HepG2 (cell line): ENCODE measurements at regions not wholly inside any gene's neighbourhood (a gene's known extent, or its start where the extent isn't known, plus 50 kb on each side); places are given as distances from the start of the nearest gene placed in this dataset.

Source experiments
- ATAC-seq: fragments of 200-7000 bp; cut with Tn5 transposase; 3 replicates; pipeline ENCODE4 v1.9.1; 2020; ENCODE audit warnings: mild to moderate bottlenecking, moderate library complexity
- BruUV-seq: library from RNA; stranded (reverse); fragments of 400-500 nt; replicated peaks from 2 replicates; lab custom pipeline; 2021; lab: Mats Ljungman, UMichigan
- CTCF ChIA-PET: fragments of 300-600 bp; formaldehyde crosslinking; extraction: SDS; loops from one replicate; lab custom pipeline; 2021; ENCODE audit warnings: low total read pairs, inconsistent platforms, low intra/inter-chr PET ratio; lab: Yijun Ruan, JAX
- POLR2A ChIA-PET: fragments of 350-600 bp; sonication (Branson Sonifier 250); formaldehyde crosslinking; loops from one replicate; lab custom pipeline; 2020; ENCODE audit warnings: antibody characterized with exemption, inconsistent platforms; lab: Yijun Ruan, JAX
- DNase-seq: peaks from one replicate; pipeline ENCODE4 v3.0.0-alpha.2; 2015; ENCODE audit warnings: low spot score
- FAIRE-seq: peaks from 3 replicates; lab custom pipeline; 2011; peaks lifted over from hg19 to GRCh38; lab: Jason Lieb, UNC
- H2AFZ ChIP-seq: one replicate; pipeline ENCODE4 v1.6.1; 2011; ENCODE audit warnings: low read length, inconsistent platforms
- H3K27ac ChIP-seq: fragments of 300-600 bp; 3 replicates; pipeline ENCODE4 v1.8.0; 2011; ENCODE audit warnings: mixed run types, mild to moderate bottlenecking, mixed read lengths, low read length, inconsistent platforms; ENCODE audit not compliant: insufficient read depth; ENCODE audit errors: extremely low read length
- H3K27me3 ChIP-seq, 2 experiments: fragments of 200-600 bp in 1 of 2; 2 replicates in 1 of 2; 3 replicates in 1 of 2; pipeline versions ENCODE4 v1.6.0 to v1.8.0; 2011; ENCODE audit warnings: low read length in 2 of 2, mild to moderate bottlenecking in 2 of 2, moderate library complexity in 2 of 2, inconsistent platforms in 1 of 2; ENCODE audit not compliant: insufficient read depth in 2 of 2, control insufficient read depth in 1 of 2
- H3K36me3 ChIP-seq, 2 experiments: fragments of 200-600 bp in 1 of 2; replicated peaks in 1 of 2; 2 replicates in 1 of 2; 3 replicates in 1 of 2; pipeline versions ENCODE4 v1.5.1 to v1.8.0; 2011; ENCODE audit warnings: low read length in 2 of 2, inconsistent platforms in 1 of 2; ENCODE audit not compliant: insufficient read depth in 2 of 2, control insufficient read depth in 1 of 2
- H3K4me1 ChIP-seq: 2 replicates; pipeline ENCODE4 v1.5.1; 2012; ENCODE audit warnings: low read length, inconsistent platforms; ENCODE audit not compliant: insufficient read depth
- H3K4me2 ChIP-seq: 2 replicates; pipeline ENCODE4 v1.6.0; 2011; ENCODE audit warnings: low read depth, low read length, inconsistent platforms
- H3K4me3 ChIP-seq, 3 experiments: fragments of 200-600 bp in 1 of 3; sonication (generic), shearing (Covaris generic) in 1 of 3; replicated peaks in 1 of 3; 2 replicates each; pipeline ENCODE4 v1.5.1; 2011 to 2016; ENCODE audit warnings: low read length in 3 of 3, inconsistent platforms in 2 of 3, low read depth in 2 of 3, mild to moderate bottlenecking in 2 of 3, control low read depth in 1 of 3, mixed read lengths in 1 of 3; ENCODE audit not compliant: insufficient read depth in 1 of 3
- H3K79me2 ChIP-seq: one replicate; pipeline ENCODE4 v1.6.1; 2011; ENCODE audit warnings: low read length, inconsistent platforms; ENCODE audit not compliant: insufficient read depth
- H3K9ac ChIP-seq: 2 replicates; pipeline ENCODE4 v1.6.0; 2011; ENCODE audit warnings: mild to moderate bottlenecking, low read depth, low read length, inconsistent platforms; ENCODE audit not compliant: insufficient read depth
- H3K9me3 ChIP-seq: 2 replicates; pipeline ENCODE4 v1.5.1; 2012; ENCODE audit warnings: mild to moderate bottlenecking, low read length
- H4K20me1 ChIP-seq: 2 replicates; pipeline ENCODE4 v1.6.0; 2011; ENCODE audit warnings: inconsistent platforms, mild to moderate bottlenecking, low read length, moderate library complexity; ENCODE audit not compliant: insufficient read depth
- ASH2L ChIP-seq: fragments of 300-600, 200-600 bp; sonication (generic); IDR thresholded peaks from 2 replicates; pipeline ENCODE4 v1.7.0; 2017; ENCODE audit warnings: low read depth, mild to moderate bottlenecking, moderate library complexity, mixed read lengths, low read length; ENCODE audit not compliant: insufficient read length
- HMG20A ChIP-seq: IDR thresholded peaks from 2 replicates; pipeline ENCODE4 v1.6.1; 2016; ENCODE audit warnings: borderline replicate concordance
- MIER2 ChIP-seq: IDR thresholded peaks from 2 replicates; pipeline ENCODE4 v1.6.1; 2016; ENCODE audit warnings: missing biosample characterization, missing genetic modification reagents
- MTF2 ChIP-seq: sonication (generic); formaldehyde crosslinking; IDR thresholded peaks from 2 replicates; pipeline ENCODE4 v1.5.0; 2020; ENCODE audit warnings: missing genetic modification reagents, borderline replicate concordance
- MZF1 ChIP-seq: sonication (generic); formaldehyde crosslinking; IDR thresholded peaks from 2 replicates; pipeline ENCODE4 v1.8.1; 2023; ENCODE audit warnings: mild to moderate bottlenecking, missing genetic modification reagents, borderline replicate concordance
- NAIF1 ChIP-seq: sonication (generic); formaldehyde crosslinking; IDR thresholded peaks from 2 replicates; pipeline ENCODE4 v1.5.0; 2020; ENCODE audit warnings: mild to moderate bottlenecking, missing genetic modification reagents, borderline replicate concordance
- NFRKB ChIP-seq: fragments of 450-650 bp; IDR thresholded peaks from 2 replicates; pipeline ENCODE4 v1.6.1; 2017
- NR1H2 ChIP-seq: sonication (generic); formaldehyde crosslinking; IDR thresholded peaks from 2 replicates; pipeline ENCODE4 v1.8.1; 2022; ENCODE audit warnings: low read depth, missing genetic modification reagents, borderline replicate concordance
- ONECUT2 ChIP-seq: sonication (generic); formaldehyde crosslinking; IDR thresholded peaks from 2 replicates; pipeline ENCODE4 v1.4.0; 2020; ENCODE audit warnings: missing genetic modification reagents
- RFXANK ChIP-seq: IDR thresholded peaks from 2 replicates; pipeline ENCODE4 v1.6.1; 2016
- SRSF1 ChIP-seq: fragments of 200-400 bp; formaldehyde crosslinking; optimal IDR thresholded peaks from 2 replicates; pipeline ENCODE3; 2017; ENCODE audit warnings: mild to moderate bottlenecking, low read depth, low read length, moderate library complexity
- TEAD2 ChIP-seq: sonication (generic); formaldehyde crosslinking; IDR thresholded peaks from 2 replicates; pipeline ENCODE4 v1.9.0; 2021; ENCODE audit warnings: missing genetic modification reagents
- ZNF3 ChIP-seq: IDR thresholded peaks from 2 replicates; pipeline ENCODE4 v1.7.0; 2017; ENCODE audit warnings: inconsistent platforms
- ZNF33B ChIP-seq: sonication (generic); formaldehyde crosslinking; IDR thresholded peaks from 2 replicates; pipeline ENCODE4 v1.5.1; 2020; ENCODE audit warnings: mild to moderate bottlenecking, missing genetic modification reagents
- WGBS: methylation state at CpG from one replicate; pipeline ENCODE4 v1.1.6; 2017; ENCODE audit warnings: low lambda C conversion rate; 5-methylcytosine and 5-hydroxymethylcytosine counted together
- in situ Hi-C: cut with HindIII; loops from 2 replicates; pipeline ENCODE4 v1.10.0; 2017; ENCODE audit warnings: low pct_unique_long_range_greater_than_20kb; ENCODE audit not compliant: extremely low pct_ligation_motif_present
- intact Hi-C: fragments of 100-400 bp; cut with micrococcal nuclease; formaldehyde crosslinking; loops from one replicate; pipeline ENCODE4 v1.10.0; 2022; ENCODE audit not compliant: unreplicated experiment
- TF ChIP-seq, protein P1 (sequence below): sonication (generic); formaldehyde crosslinking; IDR thresholded peaks from 2 replicates; pipeline ENCODE4 v1.8.1; 2023; ENCODE audit warnings: mild to moderate bottlenecking, inconsistent platforms, moderate library complexity, missing genetic modification reagents, borderline replicate concordance
- TF ChIP-seq, protein P2 (sequence below): sonication (generic); formaldehyde crosslinking; IDR thresholded peaks from 2 replicates; pipeline ENCODE4 v1.8.0; 2022; ENCODE audit warnings: missing genetic modification reagents, mild to moderate bottlenecking, moderate library complexity, borderline replicate concordance

DNA sequence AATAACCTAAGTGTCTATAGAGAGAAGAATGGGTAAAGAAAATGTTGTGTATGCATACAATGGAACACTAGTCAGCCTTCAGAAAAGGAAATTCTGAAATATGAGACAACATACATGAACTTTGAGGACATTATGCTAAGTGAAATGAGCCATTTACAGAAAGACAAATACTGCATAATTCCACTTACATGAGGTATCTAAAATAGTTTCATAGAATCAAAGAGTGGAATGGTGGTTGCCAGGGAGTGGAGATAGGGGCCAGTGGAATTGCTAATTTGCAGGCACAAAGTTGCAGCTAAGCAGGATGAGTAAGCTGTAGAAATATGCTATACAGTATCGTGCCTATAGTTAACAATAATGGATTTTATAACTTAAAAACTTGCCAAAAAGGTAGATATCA, 779.6 kb upstream of the ARPP21 start:
- Histone ChIP-seq H3K9ac (no peak overlapping the region), H4K20me1 (no peaks in the 10 kb centered on the region), H3K4me2 (no peak overlapping the region), H3K27me3 (no peaks in the 10 kb centered on the region; a peak in 1 of 5 replicates), H2AFZ (no peak overlapping the region), H3K27ac (no peak overlapping the region), H3K9me3 (no peaks in the 10 kb centered on the region; the same call in 1 of the 2 replicates), H3K79me2 (no peaks in the 10 kb centered on the region), H3K4me3 (no peak overlapping the region), H3K4me1 (no peaks in the 10 kb centered on the region), H3K36me3 (no peaks in the 10 kb centered on the region)
- no peak for ATAC-seq
- no TSS peak for BruUV-seq
- intact Hi-C loops = no loop called here
- TF ChIP-seq TEAD2 (CRISPR knock-in tag) = no peak
- no peak for TF ChIP-seq MIER2 (CRISPR knock-in tag)
- no peak for TF ChIP-seq RFXANK (CRISPR knock-in tag)
- TF ChIP-seq ASH2L = no peak
- no peak for TF ChIP-seq NR1H2 (CRISPR knock-in tag)
- TF ChIP-seq ONECUT2 (CRISPR knock-in tag) = no peak
- no peak for TF ChIP-seq ZNF3 (CRISPR knock-in tag)
- ChIA-PET CTCF (no interaction called here), POLR2A (no interaction called here)
- FAIRE-seq = no peak
- DNase-seq = no peak
- in situ Hi-C loops = no loop called here
- 0% methylated on average over 1 of the region's 1 CpG for WGBS

DNA sequence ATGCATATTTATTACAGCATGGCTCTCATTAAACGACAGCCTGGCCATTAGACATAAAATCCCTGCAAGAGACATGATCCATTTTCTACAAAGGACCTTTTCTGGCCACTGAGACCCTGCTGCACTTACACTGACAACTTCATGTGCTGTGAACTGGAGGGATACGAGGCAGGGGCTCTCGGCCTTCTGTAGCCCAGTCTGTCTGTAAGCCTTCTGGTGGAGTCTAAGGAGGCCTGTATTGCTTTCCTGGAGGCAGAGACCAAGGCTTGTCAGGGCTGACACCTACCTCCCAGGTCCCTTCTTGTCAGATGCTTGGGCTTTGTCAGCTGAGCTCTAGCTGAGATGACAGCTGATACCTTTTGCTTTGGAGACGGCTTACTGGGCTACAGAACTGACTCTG, 776.9 kb upstream of the ARPP21 start:
- Histone ChIP-seq H3K79me2 (no peaks in the 10 kb centered on the region), H2AFZ (no peak overlapping the region), H3K27me3 (no peaks in the 10 kb centered on the region), H3K27ac (no peak overlapping the region), H3K9ac (no peak overlapping the region), H3K4me2 (no peak overlapping the region), H3K36me3 (no peaks in the 10 kb centered on the region), H3K4me1 (no peaks in the 10 kb centered on the region), H3K4me3 (no peak overlapping the region), H4K20me1 (no peaks in the 10 kb centered on the region), H3K9me3 (no peaks in the 10 kb centered on the region; the same call in 1 of the 2 replicates)
- intact Hi-C loops = no loop called here
- no peak for DNase-seq
- BruUV-seq = no TSS peak
- TF ChIP-seq ZNF33B (CRISPR knock-in tag) (no peak), MZF1 (CRISPR knock-in tag) (no peak), MTF2 (CRISPR knock-in tag) (no peak), NAIF1 (CRISPR knock-in tag) (no peak), HMG20A (CRISPR knock-in tag) (no peak), SRSF1 (no peak), NFRKB (no peak)
- TF ChIP-seq, protein P1, sequence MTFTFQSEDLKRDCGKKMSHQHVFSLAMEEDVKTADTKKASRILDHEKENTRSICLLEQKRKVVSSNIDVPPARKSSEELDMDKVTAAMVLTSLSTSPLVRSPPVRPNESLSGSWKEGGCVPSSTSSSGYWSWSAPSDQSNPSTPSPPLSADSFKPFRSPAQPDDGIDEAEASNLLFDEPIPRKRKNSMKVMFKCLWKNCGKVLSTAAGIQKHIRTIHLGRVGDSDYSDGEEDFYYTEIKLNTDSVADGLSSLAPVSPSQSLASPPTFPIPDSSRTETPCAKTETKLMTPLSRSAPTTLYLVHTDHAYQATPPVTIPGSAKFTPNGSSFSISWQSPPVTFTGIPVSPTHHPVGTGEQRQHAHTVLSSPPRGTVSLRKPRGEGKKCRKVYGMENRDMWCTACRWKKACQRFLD (CRISPR knock-in tag) = no peak
- TF ChIP-seq, protein P2, sequence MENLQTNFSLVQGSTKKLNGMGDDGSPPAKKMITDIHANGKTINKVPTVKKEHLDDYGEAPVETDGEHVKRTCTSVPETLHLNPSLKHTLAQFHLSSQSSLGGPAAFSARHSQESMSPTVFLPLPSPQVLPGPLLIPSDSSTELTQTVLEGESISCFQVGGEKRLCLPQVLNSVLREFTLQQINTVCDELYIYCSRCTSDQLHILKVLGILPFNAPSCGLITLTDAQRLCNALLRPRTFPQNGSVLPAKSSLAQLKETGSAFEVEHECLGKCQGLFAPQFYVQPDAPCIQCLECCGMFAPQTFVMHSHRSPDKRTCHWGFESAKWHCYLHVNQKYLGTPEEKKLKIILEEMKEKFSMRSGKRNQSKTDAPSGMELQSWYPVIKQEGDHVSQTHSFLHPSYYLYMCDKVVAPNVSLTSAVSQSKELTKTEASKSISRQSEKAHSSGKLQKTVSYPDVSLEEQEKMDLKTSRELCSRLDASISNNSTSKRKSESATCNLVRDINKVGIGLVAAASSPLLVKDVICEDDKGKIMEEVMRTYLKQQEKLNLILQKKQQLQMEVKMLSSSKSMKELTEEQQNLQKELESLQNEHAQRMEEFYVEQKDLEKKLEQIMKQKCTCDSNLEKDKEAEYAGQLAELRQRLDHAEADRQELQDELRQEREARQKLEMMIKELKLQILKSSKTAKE = no peak
- ChIA-PET CTCF (no interaction called here), POLR2A (no interaction called here)
- FAIRE-seq = no peak
- no peak for ATAC-seq
- WGBS = 0% methylated on average over 2 of the region's 4 CpGs
- in situ Hi-C loops = no loop called here
